H1 (cell line): ENCODE measurements at regions not wholly inside any gene's neighbourhood (a gene's known extent, or its start where the extent isn't known, plus 50 kb on each side); places are given as distances from the start of the nearest gene placed in this dataset.

Source experiments
- ATF2 ChIP-seq: IDR thresholded peaks from 2 replicates; pipeline ENCODE4 v1.6.1; 2012; ENCODE audit warnings: low read length, inconsistent platforms
- BRCA1 ChIP-seq: IDR thresholded peaks from 2 replicates; pipeline ENCODE4 v1.6.1; 2012; ENCODE audit warnings: low read depth, low read length, improper control_type of control experiment
- POLR2A ChIP-seq, 2 experiments: IDR thresholded peaks; 1 replicate in 1 of 2; 2 replicates in 1 of 2; pipeline ENCODE4 v1.6.1; 2011; ENCODE audit warnings: low read depth in 2 of 2, low read length in 2 of 2, mild to moderate bottlenecking in 2 of 2; ENCODE audit errors: control extremely low read depth in 1 of 2
- POLR2AphosphoS5 ChIP-seq: IDR thresholded peaks from 2 replicates; pipeline ENCODE4 v1.6.1; 2011; ENCODE audit warnings: low read depth, low read length
- RAD21 ChIP-seq, 2 experiments: IDR thresholded peaks in 1 of 2; conservative IDR thresholded peaks in 1 of 2; 2 replicates each; pipeline ENCODE4 v1.6.1; 2011; ENCODE audit warnings: low read depth in 2 of 2, low read length in 2 of 2, improper control_type of control experiment in 1 of 2, inconsistent platforms in 1 of 2, mild to moderate bottlenecking in 1 of 2, moderate library complexity in 1 of 2
- YY1 ChIP-seq: IDR thresholded peaks from 2 replicates; pipeline ENCODE4 v1.6.1; 2011; ENCODE audit warnings: low read depth, mild to moderate bottlenecking, low read length

GRCh38 chr11:23313001-23313400 lies 452.7 kb upstream of the CCDC179 start:
- TF ChIP-seq YY1, result no peak
- TF ChIP-seq POLR2A (IDR thresholded peaks at IDR 0.05; ENCODE audit: control extremely low read depth in 1 of 2, low read depth in 2 of 2, low read length in 2 of 2), result no peak
- no peak for TF ChIP-seq ATF2
- TF ChIP-seq BRCA1, result no peak
- no peak for TF ChIP-seq POLR2AphosphoS5
- no peak for TF ChIP-seq RAD21 (IDR thresholded peaks at IDR 0.05 in 1 of 2, conservative IDR thresholded peaks at IDR 0.05 in 1 of 2; ENCODE audit: low read depth in 2 of 2, low read length in 2 of 2)
